OCI-LY7 (cell line): ENCODE measurements at regions not wholly inside any gene's neighbourhood (a gene's known extent, or its start where the extent isn't known, plus 50 kb on each side); places are given as distances from the start of the nearest gene placed in this dataset.

Experiments used
- BruUV-seq: library from RNA; stranded (reverse); fragments of 400-500 nt; replicated peaks from 2 replicates; lab custom pipeline; 2021; lab: Mats Ljungman, UMichigan
- CTCF ChIA-PET: fragments of 300-600 bp; sonication (Branson Sonifier 250); formaldehyde crosslinking; loops from one replicate; lab custom pipeline; 2022; ENCODE audit warnings: antibody characterized with exemption; ENCODE audit not compliant: unreplicated experiment; lab: Charles Lee
- POLR2A ChIA-PET: fragments of 300-600 bp; sonication (Branson Sonifier 250); formaldehyde crosslinking; loops from one replicate; lab custom pipeline; 2022; ENCODE audit warnings: antibody characterized with exemption; lab: Charles Lee
- DNase-seq: peaks from one replicate; pipeline ENCODE4 v3.0.0-alpha.2; 2015; ENCODE audit warnings: low spot score
- H2AFZ ChIP-seq: fragments of 200-600 bp; sonication (generic), shearing (Covaris generic); 2 replicates; pipeline ENCODE4 v1.6.1; 2014; ENCODE audit warnings: mild to moderate bottlenecking, antibody characterized with exemption, low read length, moderate library complexity
- H3K27ac ChIP-seq: fragments of 200-600 bp; sonication (generic); 2 replicates; pipeline ENCODE4 v1.5.1; 2014; ENCODE audit warnings: mixed run types, low read depth, mild to moderate bottlenecking, moderate library complexity, low read length, inconsistent platforms; ENCODE audit not compliant: poor library complexity, severe bottlenecking
- H3K36me3 ChIP-seq: fragments of 200-600 bp; sonication (generic); 2 replicates; pipeline ENCODE4 v1.6.1; 2014; ENCODE audit warnings: mild to moderate bottlenecking, antibody characterized with exemption, low read length, moderate library complexity, mixed read lengths; ENCODE audit not compliant: insufficient read depth
- H3K4me1 ChIP-seq: fragments of 200-600 bp; sonication (generic); 2 replicates; pipeline ENCODE4 v1.5.1; 2014; ENCODE audit warnings: mild to moderate bottlenecking, low read length; ENCODE audit not compliant: insufficient read depth, poor library complexity, severe bottlenecking
- H3K4me2 ChIP-seq: fragments of 200-600 bp; sonication (generic); 2 replicates; pipeline ENCODE4 v1.6.1; 2014; ENCODE audit warnings: mild to moderate bottlenecking, low read length
- H3K4me3 ChIP-seq: fragments of 200-600 bp; sonication (generic); 2 replicates; pipeline ENCODE4 v1.5.1; 2014; ENCODE audit warnings: mild to moderate bottlenecking, low read depth, low read length; ENCODE audit not compliant: poor library complexity, severe bottlenecking
- H3K79me2 ChIP-seq: fragments of 200-600 bp; sonication (generic); 2 replicates; pipeline ENCODE4 v1.6.1; 2016; ENCODE audit warnings: low read depth, mild to moderate bottlenecking, low read length, moderate library complexity, mixed read lengths; ENCODE audit not compliant: insufficient read depth
- H3K9me2 ChIP-seq: fragments of 200-600 bp; sonication (generic); 2 replicates; pipeline ENCODE4 v1.6.1; 2016; ENCODE audit warnings: mild to moderate bottlenecking, low read length, mixed read lengths; ENCODE audit not compliant: insufficient read depth
- H3K9me3 ChIP-seq: fragments of 200-600 bp; sonication (generic); 2 replicates; pipeline ENCODE4 v1.6.1; 2014; ENCODE audit warnings: mild to moderate bottlenecking, mixed run types, low read length, mixed read lengths
- H4K20me1 ChIP-seq: fragments of 200-600 bp; sonication (generic); 2 replicates; pipeline ENCODE4 v1.6.1; 2014; ENCODE audit warnings: mild to moderate bottlenecking, antibody characterized with exemption, low read length, moderate library complexity, mixed read lengths; ENCODE audit not compliant: insufficient read depth
- EZH2phosphoT487 ChIP-seq: fragments of 200-600 bp; sonication (generic); IDR thresholded peaks from 2 replicates; pipeline ENCODE4 v1.6.1; 2018; ENCODE audit warnings: low read depth, borderline replicate concordance, mild to moderate bottlenecking, mixed run types, antibody characterized with exemption, low read length, moderate library complexity, mixed read lengths
- intact Hi-C: fragments of 100-400 bp; cut with micrococcal nuclease; formaldehyde crosslinking; loops from one replicate; pipeline ENCODE4 v1.10.0; 2022; ENCODE audit not compliant: unreplicated experiment
- TF ChIP-seq, protein P1 (sequence below): fragments of 200-600 bp; sonication (generic); conservative IDR thresholded peaks from 2 replicates; pipeline ENCODE4 v1.5.1; 2014; ENCODE audit warnings: mild to moderate bottlenecking, antibody characterized with exemption, low read length, moderate library complexity, mixed read lengths

DNA sequence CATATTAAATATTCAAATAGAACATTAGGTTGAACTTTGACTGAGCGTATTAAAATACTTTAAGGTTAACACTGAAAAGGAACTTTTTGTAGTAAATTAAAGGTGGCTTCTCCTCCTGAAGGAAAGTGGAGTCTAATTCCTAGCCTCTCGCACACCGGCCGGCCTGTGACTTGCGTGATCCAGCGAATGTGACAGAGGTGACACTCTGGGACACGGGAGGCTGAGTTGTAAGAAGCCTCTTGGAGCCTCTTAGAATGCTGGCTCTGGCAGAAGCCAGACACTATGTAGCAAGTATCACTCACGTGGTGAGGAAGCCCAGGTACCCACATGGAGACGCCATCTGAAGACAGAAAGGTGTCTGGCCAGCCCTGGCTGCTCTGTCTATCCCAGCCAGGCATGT is 64.9 kb upstream of the NSMCE3 start:
- no peaks in the 10 kb centered on the region for H3K79me2 ChIP-seq

DNA sequence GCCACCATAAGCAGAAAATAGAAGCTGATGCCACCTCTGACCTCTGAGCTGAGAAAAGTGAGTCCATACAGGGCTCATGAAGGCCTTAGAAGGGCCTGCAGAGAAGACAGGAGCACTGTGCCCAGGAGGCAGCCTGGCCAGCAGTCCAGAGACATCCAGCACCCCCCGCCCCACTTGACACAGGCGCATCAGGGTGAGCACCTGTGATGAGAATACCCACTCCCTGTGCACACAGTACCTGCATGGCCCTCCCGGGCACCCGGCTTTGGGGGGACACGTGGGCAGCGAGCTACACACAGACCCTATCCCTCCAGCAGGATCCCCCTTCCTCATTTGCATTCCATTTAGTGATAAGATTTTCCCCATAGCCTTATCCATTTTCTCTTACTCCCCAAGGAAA is 63.6 kb upstream of the NSMCE3 start:
- intact Hi-C loops: no loop called here
- no peaks in the 10 kb centered on the region for H4K20me1 ChIP-seq
- POLR2A ChIA-PET: interaction anchor here (0.7 kb wide), 1 partner anchor 30 kb away, joined by 3 read pairs; no protein-coding TSS in a partner anchor
- peaks cover 12% of the 10 kb centered on the region for H3K4me1 ChIP-seq
- no TSS peak for BruUV-seq
- no peaks in the 10 kb centered on the region for H3K79me2 ChIP-seq
- no peak overlapping the region for H3K27ac ChIP-seq
- no peak overlapping the region for H3K4me2 ChIP-seq
- H2AFZ ChIP-seq: no peak overlapping the region
- no peaks in the 10 kb centered on the region for H3K9me2 ChIP-seq
- no peak overlapping the region for H3K4me3 ChIP-seq
- DNase-seq: no peak
- TF ChIP-seq, protein P1, sequence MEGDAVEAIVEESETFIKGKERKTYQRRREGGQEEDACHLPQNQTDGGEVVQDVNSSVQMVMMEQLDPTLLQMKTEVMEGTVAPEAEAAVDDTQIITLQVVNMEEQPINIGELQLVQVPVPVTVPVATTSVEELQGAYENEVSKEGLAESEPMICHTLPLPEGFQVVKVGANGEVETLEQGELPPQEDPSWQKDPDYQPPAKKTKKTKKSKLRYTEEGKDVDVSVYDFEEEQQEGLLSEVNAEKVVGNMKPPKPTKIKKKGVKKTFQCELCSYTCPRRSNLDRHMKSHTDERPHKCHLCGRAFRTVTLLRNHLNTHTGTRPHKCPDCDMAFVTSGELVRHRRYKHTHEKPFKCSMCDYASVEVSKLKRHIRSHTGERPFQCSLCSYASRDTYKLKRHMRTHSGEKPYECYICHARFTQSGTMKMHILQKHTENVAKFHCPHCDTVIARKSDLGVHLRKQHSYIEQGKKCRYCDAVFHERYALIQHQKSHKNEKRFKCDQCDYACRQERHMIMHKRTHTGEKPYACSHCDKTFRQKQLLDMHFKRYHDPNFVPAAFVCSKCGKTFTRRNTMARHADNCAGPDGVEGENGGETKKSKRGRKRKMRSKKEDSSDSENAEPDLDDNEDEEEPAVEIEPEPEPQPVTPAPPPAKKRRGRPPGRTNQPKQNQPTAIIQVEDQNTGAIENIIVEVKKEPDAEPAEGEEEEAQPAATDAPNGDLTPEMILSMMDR: no peak
- no peak for TF ChIP-seq EZH2phosphoT487
- no peaks in the 10 kb centered on the region for H3K9me3 ChIP-seq
- H3K36me3 ChIP-seq: no peaks in the 10 kb centered on the region
- CTCF ChIA-PET: no interaction called here

More for the DNA sequence above, 64.9 kb upstream of the NSMCE3 start:
- H3K36me3 ChIP-seq: no peaks in the 10 kb centered on the region
- no peak overlapping the region for H3K4me3 ChIP-seq
- no peak for DNase-seq
- H3K4me1 ChIP-seq: peaks cover 4% of the 10 kb centered on the region
- POLR2A ChIA-PET: no interaction called here
- no peak overlapping the region for H3K27ac ChIP-seq
- no peaks in the 10 kb centered on the region for H4K20me1 ChIP-seq
- TF ChIP-seq, protein P1: no peak
- CTCF ChIA-PET: no interaction called here
- no peaks in the 10 kb centered on the region for H3K9me2 ChIP-seq
- intact Hi-C loops: no loop called here
- no peaks in the 10 kb centered on the region for H3K9me3 ChIP-seq
- no TSS peak for BruUV-seq
- H3K4me2 ChIP-seq: no peak overlapping the region
- no peak overlapping the region for H2AFZ ChIP-seq

DNA sequence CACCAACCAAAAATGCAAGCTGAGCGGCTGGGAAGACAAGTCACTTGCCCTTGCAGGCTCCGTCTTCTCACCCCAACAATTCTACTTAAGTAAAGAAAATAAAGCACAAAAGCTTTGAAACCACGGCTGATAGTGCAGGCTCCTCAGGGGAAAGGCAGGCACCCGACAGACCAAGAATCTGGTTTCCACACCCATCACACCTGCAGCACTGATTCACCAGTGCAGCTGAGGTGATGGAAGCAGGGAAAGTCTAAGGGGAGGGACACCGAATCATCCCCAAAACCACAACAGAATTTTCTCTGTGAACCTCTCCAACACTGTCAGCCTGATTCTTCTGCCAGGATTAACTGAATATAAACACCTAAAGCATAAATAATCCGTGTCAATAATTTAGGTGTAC is 62.0 kb upstream of the NSMCE3 start:
- Histone ChIP-seq H3K79me2 (no peaks in the 10 kb centered on the region), H3K9me2 (no peaks in the 10 kb centered on the region), H2AFZ (no peak overlapping the region), H3K36me3 (no peaks in the 10 kb centered on the region), H3K4me1 (peaks cover 12% of the 10 kb centered on the region), H3K27ac (no peak overlapping the region), H4K20me1 (no peaks in the 10 kb centered on the region), H3K4me3 (no peak overlapping the region), H3K4me2 (no peak overlapping the region), H3K9me3 (no peaks in the 10 kb centered on the region)
- CTCF ChIA-PET: no interaction called here
- POLR2A ChIA-PET: interaction anchor here (0.6 kb wide), 1 partner anchor 1085 kb away, joined by 3 read pairs; no protein-coding TSS in a partner anchor
- DNase-seq: no peak
- BruUV-seq: no TSS peak
- TF ChIP-seq, protein P1: no peak
- TF ChIP-seq EZH2phosphoT487: no peak
- intact Hi-C loops: no loop called here
